Mesothelial cell of epicardium (in vitro differentiated cells): ENCODE measurements at regions not wholly inside any gene's neighbourhood (a gene's known extent, or its start where the extent isn't known, plus 50 kb on each side); places are given as distances from the start of the nearest gene placed in this dataset.
"Not testable (repeated sequence)": the region's sequence is repeated elsewhere in the genome, so short reads cannot be mapped to it uniquely, and the experiment has no call there.

Experiments used
- DNase-seq, 2 experiments: peaks; one replicate each; pipeline ENCODE4 v3.0.0; 2021; ENCODE audit warnings: low spot score in 2 of 2; ENCODE audit not compliant: unreplicated experiment in 2 of 2
- H3K27ac Mint-ChIP-seq: 2 replicates; pipeline ENCODE4 v1.8.0; 2021; ENCODE audit warnings: mixed read lengths
- H3K27me3 Mint-ChIP-seq: 2 replicates; pipeline ENCODE4 v1.8.0; 2021; ENCODE audit warnings: low read depth, mixed read lengths
- H3K36me3 Mint-ChIP-seq: 2 replicates; pipeline ENCODE4 v1.8.0; 2021; ENCODE audit warnings: mixed read lengths
- H3K4me1 Mint-ChIP-seq: 2 replicates; pipeline ENCODE4 v1.8.0; 2021; ENCODE audit warnings: mixed read lengths
- H3K4me3 Mint-ChIP-seq: 2 replicates; pipeline ENCODE4 v1.8.0; 2021; ENCODE audit warnings: mild to moderate bottlenecking, moderate library complexity, mixed read lengths
- H3K9me3 Mint-ChIP-seq: 2 replicates; pipeline ENCODE4 v1.8.0; 2021; ENCODE audit warnings: mixed read lengths
- TF ChIP-seq, protein P1 (sequence below): fragments of 200-600 bp; sonication (generic); IDR thresholded peaks from one replicate; pipeline ENCODE4 v1.5.0; 2021; ENCODE audit warnings: antibody characterized with exemption; ENCODE audit not compliant: unreplicated experiment

DNA sequence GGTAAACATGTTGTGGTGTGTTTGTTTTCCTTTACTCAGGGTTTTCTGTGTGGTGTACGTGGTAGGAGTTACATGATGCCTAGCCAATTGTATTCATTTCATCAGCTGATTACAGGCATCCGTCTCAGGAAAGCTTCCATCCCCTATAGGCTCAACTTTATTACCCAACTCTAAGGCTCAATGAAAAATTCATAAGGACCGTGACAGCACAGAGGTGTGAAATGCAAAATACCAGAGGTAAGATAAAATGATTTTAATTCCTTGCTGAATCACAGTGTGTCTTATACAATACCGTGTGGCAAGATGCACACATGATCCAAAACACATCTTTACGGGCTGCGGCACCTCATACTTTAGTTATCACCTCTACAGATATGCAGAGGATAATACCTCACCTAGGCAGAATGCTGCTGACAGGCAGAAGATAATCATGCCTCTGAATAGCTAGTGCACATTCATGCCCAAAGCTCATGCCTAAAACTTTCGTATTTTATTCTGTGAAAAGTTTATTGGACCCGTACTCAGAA is 87.2 kb upstream of the DIO2 start:
- H3K4me3 Mint-ChIP-seq = no peak overlapping the region
- H3K27ac Mint-ChIP-seq = no peak overlapping the region
- H3K27me3 Mint-ChIP-seq = peaks cover 1% of the 10 kb centered on the region
- H3K4me1 Mint-ChIP-seq = no peaks in the 10 kb centered on the region
- peaks cover 7% of the 10 kb centered on the region for H3K9me3 Mint-ChIP-seq
- no peaks in the 10 kb centered on the region for H3K36me3 Mint-ChIP-seq
- TF ChIP-seq, protein P1, sequence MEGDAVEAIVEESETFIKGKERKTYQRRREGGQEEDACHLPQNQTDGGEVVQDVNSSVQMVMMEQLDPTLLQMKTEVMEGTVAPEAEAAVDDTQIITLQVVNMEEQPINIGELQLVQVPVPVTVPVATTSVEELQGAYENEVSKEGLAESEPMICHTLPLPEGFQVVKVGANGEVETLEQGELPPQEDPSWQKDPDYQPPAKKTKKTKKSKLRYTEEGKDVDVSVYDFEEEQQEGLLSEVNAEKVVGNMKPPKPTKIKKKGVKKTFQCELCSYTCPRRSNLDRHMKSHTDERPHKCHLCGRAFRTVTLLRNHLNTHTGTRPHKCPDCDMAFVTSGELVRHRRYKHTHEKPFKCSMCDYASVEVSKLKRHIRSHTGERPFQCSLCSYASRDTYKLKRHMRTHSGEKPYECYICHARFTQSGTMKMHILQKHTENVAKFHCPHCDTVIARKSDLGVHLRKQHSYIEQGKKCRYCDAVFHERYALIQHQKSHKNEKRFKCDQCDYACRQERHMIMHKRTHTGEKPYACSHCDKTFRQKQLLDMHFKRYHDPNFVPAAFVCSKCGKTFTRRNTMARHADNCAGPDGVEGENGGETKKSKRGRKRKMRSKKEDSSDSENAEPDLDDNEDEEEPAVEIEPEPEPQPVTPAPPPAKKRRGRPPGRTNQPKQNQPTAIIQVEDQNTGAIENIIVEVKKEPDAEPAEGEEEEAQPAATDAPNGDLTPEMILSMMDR = no peak
- no peak for DNase-seq

DNA sequence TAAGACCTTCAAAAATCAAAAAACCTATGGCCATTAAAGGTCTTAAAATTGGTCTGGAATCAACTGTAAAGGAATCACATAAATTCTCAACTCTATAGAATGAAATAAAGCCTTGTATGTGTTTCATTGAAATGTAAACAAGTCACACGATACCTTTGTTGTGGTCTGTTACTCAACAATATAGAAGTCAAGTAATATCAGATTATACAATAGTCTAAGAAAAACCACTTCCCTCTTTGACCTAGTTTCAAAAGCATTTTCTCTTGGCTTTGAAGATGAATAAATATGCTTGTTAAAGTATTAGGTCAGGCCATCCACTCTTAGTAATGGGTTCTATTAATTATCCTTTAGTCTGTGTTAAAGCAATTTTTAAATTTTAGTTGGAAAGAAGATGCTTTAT is 79.8 kb upstream of the DIO2 start:
- Mint-ChIP-seq H3K9me3 (peaks cover 7% of the 10 kb centered on the region), H3K27ac (no peak overlapping the region), H3K4me3 (no peak overlapping the region), H3K4me1 (no peaks in the 10 kb centered on the region), H3K27me3 (no peaks in the 10 kb centered on the region), H3K36me3 (no peaks in the 10 kb centered on the region)
- no peak for DNase-seq
- TF ChIP-seq, protein P1 = no peak

DNA sequence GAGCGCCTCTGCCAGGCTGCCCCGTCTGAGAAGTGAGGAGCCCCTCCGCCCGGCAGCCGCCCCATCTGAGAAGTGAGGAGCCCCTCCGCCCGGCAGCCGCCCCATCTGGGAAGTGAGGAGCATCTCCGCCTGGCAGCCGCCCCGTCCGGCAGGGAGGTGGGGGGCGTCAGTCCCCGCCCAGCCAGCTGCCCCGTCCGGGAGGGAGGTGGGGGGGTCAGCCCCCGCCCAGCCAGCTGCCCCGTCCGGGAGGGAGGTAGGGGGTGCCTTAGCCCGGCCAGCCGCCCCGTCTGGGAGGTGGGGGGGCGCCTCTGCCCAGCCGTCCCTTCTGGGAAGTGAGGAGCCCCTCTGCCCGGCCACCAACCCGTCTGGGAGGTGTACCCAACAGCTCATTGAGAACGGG is 75.4 kb upstream of the DIO2 start:
- H3K4me3 Mint-ChIP-seq, H3K27me3 Mint-ChIP-seq, DNase-seq, H3K36me3 Mint-ChIP-seq, H3K27ac Mint-ChIP-seq, H3K4me1 Mint-ChIP-seq: not testable (repeated sequence)
- peaks cover 24% of the 10 kb centered on the region for H3K9me3 Mint-ChIP-seq

DNA sequence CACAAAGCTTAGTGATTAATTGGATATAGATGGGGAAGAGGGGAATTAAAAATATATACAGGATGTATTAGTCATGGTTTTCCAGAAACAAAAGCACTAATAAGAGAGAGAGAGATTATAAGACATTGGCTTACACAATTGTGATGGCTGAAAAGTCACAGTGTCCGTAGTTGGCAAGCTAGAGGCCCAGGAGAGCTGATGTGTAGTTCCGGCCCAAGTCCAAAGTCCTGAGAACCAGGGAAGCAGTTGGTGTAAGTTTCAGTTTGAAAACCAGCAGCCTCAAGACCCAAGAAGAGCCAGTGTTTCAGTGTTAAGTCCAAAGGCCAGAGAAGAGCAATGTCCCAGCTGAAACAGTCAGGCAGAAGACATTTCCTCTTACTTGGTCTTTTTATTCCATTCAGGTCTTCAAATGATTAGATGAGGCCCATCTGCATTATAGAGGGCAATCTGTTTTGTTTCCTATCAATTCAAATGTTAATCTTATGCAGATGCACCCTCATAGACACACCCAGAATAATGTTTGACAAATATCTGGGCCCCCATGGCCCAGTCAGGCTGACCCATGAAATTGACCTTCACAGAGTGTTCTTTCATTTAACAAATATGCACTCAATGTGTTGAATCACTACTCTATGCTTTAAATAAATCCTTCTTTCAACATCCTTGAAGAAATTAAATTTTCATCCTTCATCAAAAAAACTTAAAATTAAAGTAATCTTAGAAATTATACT is 67.2 kb upstream of the DIO2 start:
- no peak for DNase-seq
- Mint-ChIP-seq H3K9me3 (peaks cover 5% of the 10 kb centered on the region), H3K4me1 (no peaks in the 10 kb centered on the region), H3K36me3 (no peaks in the 10 kb centered on the region), H3K27me3 (no peaks in the 10 kb centered on the region), H3K4me3 (no peak overlapping the region), H3K27ac (no peak overlapping the region)
- TF ChIP-seq, protein P1 = no peak

DNA sequence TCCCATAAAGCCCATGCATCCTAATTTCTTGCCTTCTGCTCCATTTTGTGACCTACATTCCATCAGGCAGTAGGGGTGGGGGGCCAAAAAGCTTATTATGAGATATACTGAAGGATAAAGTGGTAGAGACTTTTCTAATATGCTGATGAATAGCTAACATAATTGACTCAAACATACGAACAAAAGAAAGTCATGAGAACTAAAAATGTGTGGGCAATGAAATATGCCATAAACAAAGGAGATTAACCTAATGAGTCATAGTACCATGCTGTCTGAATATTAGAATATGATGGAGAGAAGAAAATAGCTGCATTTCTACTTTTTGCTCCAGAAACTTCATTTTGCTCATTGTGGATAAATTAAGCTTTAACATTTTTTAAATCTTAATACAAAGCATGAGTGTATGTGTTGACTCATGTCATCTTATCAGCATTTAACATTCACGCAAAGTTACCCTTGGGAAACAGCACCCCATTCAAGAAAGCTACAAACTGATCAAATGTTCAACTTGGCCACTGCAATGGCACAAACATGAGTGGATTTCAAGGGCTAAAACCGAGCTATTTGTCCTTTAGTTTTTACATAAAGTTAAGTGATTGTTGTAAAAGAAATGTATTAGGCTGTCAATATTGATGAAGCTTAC is 64.0 kb upstream of the DIO2 start:
- Mint-ChIP-seq H3K9me3 (no peaks in the 10 kb centered on the region), H3K27me3 (no peaks in the 10 kb centered on the region), H3K36me3 (no peaks in the 10 kb centered on the region), H3K4me3 (no peak overlapping the region), H3K4me1 (no peaks in the 10 kb centered on the region), H3K27ac (no peak overlapping the region)
- TF ChIP-seq, protein P1 = no peak
- DNase-seq = no peak

DNA sequence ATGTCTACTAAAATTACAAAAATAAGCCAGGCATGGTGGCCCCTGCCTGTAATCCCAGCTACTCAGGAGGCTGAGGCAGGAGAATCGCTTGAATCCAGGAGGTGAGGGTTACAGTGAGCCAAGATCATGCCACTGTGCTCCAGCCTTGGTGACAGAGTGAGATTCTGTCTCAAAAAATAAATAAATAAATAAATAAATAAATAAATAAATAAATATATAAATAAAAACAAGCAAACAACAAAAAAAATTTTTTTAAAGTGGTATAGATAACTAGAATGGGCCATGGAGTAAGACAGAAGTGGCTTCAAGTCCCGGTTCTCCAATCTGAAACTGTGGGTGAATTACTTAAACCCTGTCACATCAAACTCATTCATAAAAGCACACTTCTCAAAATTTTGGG is 63.0 kb upstream of the DIO2 start:
- H3K4me1 Mint-ChIP-seq, H3K9me3 Mint-ChIP-seq, H3K36me3 Mint-ChIP-seq, H3K27me3 Mint-ChIP-seq, DNase-seq, H3K4me3 Mint-ChIP-seq, H3K27ac Mint-ChIP-seq: not testable (repeated sequence)
